Fibroblast of the aortic adventitia (primary cell): ENCODE measurements at regions not wholly inside any gene's neighbourhood (a gene's known extent, or its start where the extent isn't known, plus 50 kb on each side); places are given as distances from the start of the nearest gene placed in this dataset.

Experiments used
- DNase-seq: peaks from one replicate; pipeline ENCODE4 v3.0.0-alpha.2; 2010; ENCODE audit warnings: low read depth
- H3K4me3 ChIP-seq: 2 replicates; pipeline ENCODE4 v1.5.1; 2011; ENCODE audit warnings: low read depth, mild to moderate bottlenecking, control low read depth, low read length, moderate library complexity
- TF ChIP-seq, protein P1 (sequence below): IDR thresholded peaks from 2 replicates; pipeline ENCODE4 v1.5.1; 2011; ENCODE audit warnings: mild to moderate bottlenecking, low read length, control low read depth, inconsistent platforms; ENCODE audit not compliant: insufficient read depth

DNA sequence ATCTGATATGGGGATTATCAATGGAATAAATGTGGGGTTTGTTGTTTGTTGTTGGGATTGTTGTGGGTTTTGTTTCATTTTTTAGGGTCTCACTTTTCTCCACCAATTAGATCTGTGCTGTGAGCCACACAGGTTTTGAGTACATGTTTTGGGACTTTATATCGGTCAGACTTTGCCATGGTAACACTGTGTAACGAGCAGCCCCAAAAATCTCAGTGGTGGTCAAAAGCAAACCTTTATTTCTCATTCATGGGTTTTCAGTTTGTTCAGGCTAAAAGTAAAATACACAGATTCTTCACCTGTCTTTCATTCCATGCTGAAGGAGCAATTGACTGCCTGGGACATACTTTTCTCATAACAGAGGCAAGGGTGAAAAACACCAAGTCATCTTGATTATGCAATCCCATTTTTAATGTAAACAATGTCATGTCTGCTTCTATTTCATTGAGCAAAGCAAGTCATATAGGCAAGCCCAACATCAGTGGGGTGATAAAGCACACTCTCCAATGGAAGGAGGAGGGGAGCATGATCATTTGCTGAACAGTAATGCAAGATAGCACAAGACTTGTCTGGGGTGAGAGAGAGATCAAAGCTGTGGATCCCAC, 101.1 kb upstream of the PLCB4 start:
- H3K4me3 ChIP-seq, result no peak overlapping the region
- TF ChIP-seq, protein P1, sequence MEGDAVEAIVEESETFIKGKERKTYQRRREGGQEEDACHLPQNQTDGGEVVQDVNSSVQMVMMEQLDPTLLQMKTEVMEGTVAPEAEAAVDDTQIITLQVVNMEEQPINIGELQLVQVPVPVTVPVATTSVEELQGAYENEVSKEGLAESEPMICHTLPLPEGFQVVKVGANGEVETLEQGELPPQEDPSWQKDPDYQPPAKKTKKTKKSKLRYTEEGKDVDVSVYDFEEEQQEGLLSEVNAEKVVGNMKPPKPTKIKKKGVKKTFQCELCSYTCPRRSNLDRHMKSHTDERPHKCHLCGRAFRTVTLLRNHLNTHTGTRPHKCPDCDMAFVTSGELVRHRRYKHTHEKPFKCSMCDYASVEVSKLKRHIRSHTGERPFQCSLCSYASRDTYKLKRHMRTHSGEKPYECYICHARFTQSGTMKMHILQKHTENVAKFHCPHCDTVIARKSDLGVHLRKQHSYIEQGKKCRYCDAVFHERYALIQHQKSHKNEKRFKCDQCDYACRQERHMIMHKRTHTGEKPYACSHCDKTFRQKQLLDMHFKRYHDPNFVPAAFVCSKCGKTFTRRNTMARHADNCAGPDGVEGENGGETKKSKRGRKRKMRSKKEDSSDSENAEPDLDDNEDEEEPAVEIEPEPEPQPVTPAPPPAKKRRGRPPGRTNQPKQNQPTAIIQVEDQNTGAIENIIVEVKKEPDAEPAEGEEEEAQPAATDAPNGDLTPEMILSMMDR, result no peak
- DNase-seq, result no peak

DNA sequence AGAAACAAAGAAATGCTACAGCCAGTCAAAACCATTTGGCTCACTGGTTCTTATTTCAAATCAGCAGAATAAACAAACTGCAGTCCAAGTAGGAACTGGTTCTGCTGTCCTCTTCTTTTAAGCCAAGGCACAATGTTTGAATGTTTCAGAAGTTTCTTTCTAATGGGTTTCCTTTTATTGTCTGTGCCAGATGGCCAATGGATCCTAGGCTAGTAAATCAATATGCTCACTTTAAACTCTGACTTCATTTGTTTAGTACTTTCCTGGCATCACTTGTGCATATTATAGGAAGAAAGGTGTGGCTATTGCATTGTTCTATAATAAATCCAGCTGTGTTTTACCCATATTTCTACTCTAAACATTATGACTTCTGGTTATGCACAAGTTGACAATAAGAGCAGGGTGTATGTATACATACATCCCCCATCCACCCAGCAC, 99.7 kb upstream of the PLCB4 start:
- no peak for DNase-seq
- TF ChIP-seq, protein P1, result no peak
- no peak overlapping the region for H3K4me3 ChIP-seq

DNA sequence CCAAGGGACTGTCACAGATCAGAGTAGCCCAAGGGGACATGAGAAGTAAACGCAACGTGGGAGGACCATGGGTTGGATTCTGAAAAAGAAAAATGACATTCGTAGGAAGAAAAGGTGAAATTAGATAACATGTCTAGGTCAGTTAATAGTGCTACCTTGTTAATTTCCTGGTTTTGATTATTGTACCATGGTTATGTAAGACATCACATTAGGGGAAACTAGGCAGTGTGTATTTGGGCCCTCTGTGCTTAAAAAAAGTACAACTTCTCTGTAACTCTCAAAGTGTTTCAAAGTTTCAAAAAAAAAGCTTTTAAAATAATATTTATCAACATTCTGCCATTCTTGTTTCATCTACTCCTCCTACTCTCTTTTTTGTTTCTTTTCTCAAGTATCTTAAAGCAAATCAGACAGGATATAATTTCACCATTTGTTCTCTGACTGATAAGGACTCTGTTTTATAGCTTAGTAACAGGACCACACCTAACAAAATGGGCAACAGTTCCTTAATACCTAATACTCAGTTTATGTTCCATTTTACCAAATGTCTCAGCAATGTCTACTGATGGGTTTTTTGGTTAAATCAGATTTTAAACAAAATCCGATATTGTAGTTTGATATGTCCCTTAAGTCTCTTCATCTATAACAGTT, 97.1 kb upstream of the PLCB4 start:
- no peak overlapping the region for H3K4me3 ChIP-seq
- TF ChIP-seq, protein P1, result no peak
- DNase-seq, result peak; percentile 9

DNA sequence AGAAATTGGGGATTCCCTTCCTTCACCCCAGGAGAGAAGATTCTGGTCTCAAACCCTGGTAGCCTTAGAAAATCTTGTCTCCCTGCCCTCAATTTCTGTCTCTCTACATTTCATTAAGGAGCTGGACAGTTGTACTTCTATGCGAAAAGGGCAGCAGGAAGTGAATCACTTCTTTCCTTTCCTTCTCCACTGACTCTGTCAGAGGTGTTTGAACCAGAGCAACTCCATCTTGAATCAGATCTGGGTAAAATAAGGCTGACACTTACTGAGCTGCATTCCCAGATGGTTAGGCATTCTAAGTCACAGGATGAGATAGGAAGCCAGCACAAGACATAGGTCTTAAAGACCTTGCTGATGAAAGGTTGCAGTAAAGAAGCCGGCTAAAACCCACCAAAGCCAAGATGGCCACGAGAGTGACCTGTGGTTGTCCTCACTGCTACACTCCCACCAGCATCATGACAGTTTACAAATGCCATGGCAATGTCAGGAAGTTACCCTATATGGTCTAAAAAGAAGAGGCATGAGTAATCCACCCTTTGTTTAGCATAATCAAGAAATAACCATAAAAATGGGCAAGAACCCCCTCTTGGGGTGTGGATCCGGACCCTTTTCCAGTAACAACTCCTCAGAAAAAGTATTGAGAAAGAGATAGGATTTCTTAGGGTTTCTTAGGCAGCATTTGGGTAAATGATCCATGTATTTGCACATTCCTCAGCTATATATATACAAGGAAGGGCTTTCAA, 95.8 kb upstream of the PLCB4 start:
- TF ChIP-seq, protein P1, result no peak
- DNase-seq, result no peak
- no peak overlapping the region for H3K4me3 ChIP-seq

DNA sequence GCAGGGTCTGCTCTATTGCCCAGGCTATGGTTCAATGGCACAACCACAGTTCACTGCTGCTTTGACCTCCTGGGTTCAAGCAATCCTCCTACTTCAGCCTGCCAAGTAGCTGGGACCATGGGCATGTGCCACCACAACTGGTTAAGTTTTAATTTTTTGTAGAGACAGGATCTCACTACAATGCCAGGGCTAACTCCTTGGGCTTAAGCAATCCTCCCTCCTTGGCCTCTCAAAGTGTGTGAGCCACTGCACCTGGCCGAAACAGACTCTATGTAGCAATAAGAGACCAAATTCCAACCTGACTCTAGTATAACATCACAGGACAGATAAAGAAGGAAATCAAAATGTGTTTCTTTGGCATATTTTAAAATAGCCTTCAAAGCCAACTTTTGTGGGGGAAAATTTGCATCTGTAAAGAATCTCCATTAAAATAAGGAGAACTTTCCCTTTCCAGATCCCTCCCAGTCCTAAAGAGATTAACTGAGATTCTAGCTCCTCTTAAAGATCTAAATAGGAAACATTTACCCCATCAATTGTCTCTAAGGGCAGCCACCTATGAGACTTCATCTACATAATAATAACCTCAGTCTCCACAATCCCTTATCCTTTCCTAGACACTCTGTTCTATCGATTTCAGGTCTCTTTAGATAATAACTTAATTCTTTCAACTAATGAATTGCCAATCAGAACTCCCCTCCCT, 94.7 kb upstream of the PLCB4 start:
- DNase-seq, result no peak
- no peak overlapping the region for H3K4me3 ChIP-seq
- TF ChIP-seq, protein P1, result no peak

DNA sequence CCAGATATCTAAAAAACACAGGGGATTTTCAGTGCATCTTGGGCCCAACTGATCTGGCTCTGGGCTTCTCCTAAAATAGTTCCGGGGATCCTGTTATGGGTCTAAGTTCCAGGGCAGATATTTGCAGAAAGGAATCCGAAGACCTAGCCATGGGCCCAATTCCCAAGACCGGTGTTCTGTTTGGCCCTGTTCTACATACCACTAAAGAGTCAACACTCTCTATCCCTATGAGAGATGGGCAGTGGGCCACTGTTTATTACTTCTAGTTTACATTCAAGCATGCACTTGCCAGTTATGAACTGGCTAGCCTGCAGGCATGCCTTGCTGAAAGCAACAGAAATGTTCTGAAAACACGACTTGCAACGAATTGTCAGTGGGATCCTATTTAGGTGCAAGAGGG, 87.4 kb upstream of the PLCB4 start:
- DNase-seq, result no peak
- TF ChIP-seq, protein P1, result no peak

More for the DNA sequence above, 87.4 kb upstream of the PLCB4 start:
- no peak overlapping the region for H3K4me3 ChIP-seq
